ENCODE measurements at regions not wholly inside any gene's neighbourhood (a gene's known extent, or its start where the extent isn't known, plus 50 kb on each side); places are given as distances from the start of the nearest gene placed in this dataset.

DNA sequence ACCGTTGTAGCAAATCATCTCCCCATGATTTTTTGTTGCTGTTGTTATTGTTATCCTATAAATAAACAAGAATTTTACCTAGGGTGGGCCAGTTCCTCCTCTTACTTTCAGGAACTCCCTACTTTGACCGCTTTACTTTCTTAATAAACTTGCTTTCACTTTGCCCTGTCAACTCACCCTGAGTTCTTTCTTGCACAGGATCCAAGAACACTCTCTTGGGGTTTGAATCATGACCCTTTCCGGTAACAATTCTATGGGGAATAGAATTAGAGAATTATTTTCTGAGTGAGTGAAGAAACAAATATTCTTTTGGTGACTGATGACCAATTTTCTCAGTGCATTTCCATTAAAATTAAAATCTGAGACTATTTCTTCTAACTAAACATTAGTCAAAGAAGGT lies 584.0 kb upstream of the TENM3 start:
- Histone ChIP-seq H3K27ac (ENCODE audit: low read length) (no peak overlapping the region), H3K4me3 (ENCODE audit: low read depth in 1 of 2, low read length in 2 of 2) (no peak overlapping the region), H2AFZ (ENCODE audit: low read depth, low read length) (no peak overlapping the region), H3K4me1 (ENCODE audit: insufficient read depth, low read length) (no peaks in the 10 kb centered on the region), H3K9me3 (ENCODE audit: insufficient read depth, low read length, severe bottlenecking) (no peaks in the 10 kb centered on the region), H3K27me3 (ENCODE audit: insufficient read depth, low read length, poor library complexity) (no peaks in the 10 kb centered on the region), H3K4me2 (ENCODE audit: insufficient read depth, low read length) (no peak overlapping the region), H3K9ac (ENCODE audit: low read depth, low read length) (no peak overlapping the region), H3K36me3 (ENCODE audit: insufficient read depth, low read length) (no peaks in the 10 kb centered on the region), H3K79me2 (ENCODE audit: insufficient read depth, low read length) (no peaks in the 10 kb centered on the region), H4K20me1 (ENCODE audit: insufficient read depth, low read length) (no peaks in the 10 kb centered on the region)
- ATAC-seq (ENCODE audit: insufficient read depth, low read depth) (no peak), DNase-seq (no peak)
- TF ChIP-seq EZH2 (IDR thresholded peaks at IDR 0.05; ENCODE audit: borderline replicate concordance, low read depth, low read length, severe bottlenecking): no peak
- TF ChIP-seq, protein P1, sequence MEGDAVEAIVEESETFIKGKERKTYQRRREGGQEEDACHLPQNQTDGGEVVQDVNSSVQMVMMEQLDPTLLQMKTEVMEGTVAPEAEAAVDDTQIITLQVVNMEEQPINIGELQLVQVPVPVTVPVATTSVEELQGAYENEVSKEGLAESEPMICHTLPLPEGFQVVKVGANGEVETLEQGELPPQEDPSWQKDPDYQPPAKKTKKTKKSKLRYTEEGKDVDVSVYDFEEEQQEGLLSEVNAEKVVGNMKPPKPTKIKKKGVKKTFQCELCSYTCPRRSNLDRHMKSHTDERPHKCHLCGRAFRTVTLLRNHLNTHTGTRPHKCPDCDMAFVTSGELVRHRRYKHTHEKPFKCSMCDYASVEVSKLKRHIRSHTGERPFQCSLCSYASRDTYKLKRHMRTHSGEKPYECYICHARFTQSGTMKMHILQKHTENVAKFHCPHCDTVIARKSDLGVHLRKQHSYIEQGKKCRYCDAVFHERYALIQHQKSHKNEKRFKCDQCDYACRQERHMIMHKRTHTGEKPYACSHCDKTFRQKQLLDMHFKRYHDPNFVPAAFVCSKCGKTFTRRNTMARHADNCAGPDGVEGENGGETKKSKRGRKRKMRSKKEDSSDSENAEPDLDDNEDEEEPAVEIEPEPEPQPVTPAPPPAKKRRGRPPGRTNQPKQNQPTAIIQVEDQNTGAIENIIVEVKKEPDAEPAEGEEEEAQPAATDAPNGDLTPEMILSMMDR (IDR thresholded peaks at IDR 0.05; ENCODE audit: borderline replicate concordance, extremely low read depth, low read length, poor library complexity, severe bottlenecking): no peak

DNA sequence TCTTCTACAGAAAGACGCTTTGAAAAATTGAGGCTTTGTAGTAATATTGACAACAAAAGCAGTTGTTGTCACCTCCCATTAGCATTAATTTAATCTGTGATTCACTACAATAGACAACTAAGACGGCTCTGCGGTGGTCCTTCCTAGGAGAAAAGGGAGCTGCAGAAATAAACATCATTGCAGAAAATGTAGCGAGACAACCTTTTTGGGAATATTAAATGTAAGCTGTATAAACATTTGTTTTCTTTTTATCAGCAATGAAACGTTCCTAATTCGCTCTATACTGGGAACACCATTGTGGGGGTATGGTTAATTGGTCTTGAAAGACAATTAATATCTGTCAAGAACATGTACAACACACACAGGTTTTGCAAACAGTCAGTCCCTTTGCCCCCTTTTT lies 583.3 kb upstream of the TENM3 start:
- Histone ChIP-seq H3K27me3 (ENCODE audit: insufficient read depth, low read length, poor library complexity) (no peaks in the 10 kb centered on the region), H3K36me3 (ENCODE audit: insufficient read depth, low read length) (no peaks in the 10 kb centered on the region), H3K4me2 (ENCODE audit: insufficient read depth, low read length) (no peak overlapping the region), H3K4me1 (ENCODE audit: insufficient read depth, low read length) (no peaks in the 10 kb centered on the region), H3K4me3 (ENCODE audit: low read depth in 1 of 2, low read length in 2 of 2) (no peak overlapping the region), H3K9ac (ENCODE audit: low read depth, low read length) (no peak overlapping the region), H3K79me2 (ENCODE audit: insufficient read depth, low read length) (no peaks in the 10 kb centered on the region), H2AFZ (ENCODE audit: low read depth, low read length) (no peak overlapping the region), H4K20me1 (ENCODE audit: insufficient read depth, low read length) (no peaks in the 10 kb centered on the region), H3K9me3 (ENCODE audit: insufficient read depth, low read length, severe bottlenecking) (no peaks in the 10 kb centered on the region), H3K27ac (ENCODE audit: low read length) (no peak overlapping the region)
- no peak for ATAC-seq (ENCODE audit: insufficient read depth, low read depth)
- TF ChIP-seq, protein P1 (IDR thresholded peaks at IDR 0.05; ENCODE audit: borderline replicate concordance, extremely low read depth, low read length, poor library complexity, severe bottlenecking): no peak
- no peak for TF ChIP-seq EZH2 (IDR thresholded peaks at IDR 0.05; ENCODE audit: borderline replicate concordance, low read depth, low read length, severe bottlenecking)
- no peak for DNase-seq

DNA sequence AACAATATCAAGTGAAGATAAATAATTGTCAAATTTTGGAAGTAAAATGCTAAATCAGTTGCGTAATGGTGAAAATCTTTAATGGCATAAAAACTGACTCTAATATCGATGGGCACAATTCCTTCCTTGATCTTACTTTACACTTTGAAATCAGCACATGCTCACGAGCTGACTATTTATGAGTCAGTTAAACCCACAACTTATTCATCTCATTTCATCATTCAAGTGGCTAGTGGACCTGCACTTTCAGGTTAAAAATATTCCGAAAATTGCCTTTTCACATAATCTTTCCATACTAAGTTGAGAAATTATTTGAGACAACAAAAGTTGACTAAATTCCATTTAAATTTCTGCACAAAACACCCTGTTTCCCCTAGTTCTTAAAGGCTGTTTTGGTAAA lies 582.1 kb upstream of the TENM3 start:
- Histone ChIP-seq H3K36me3 (ENCODE audit: insufficient read depth, low read length) (no peaks in the 10 kb centered on the region), H3K9me3 (ENCODE audit: insufficient read depth, low read length, severe bottlenecking) (no peaks in the 10 kb centered on the region), H2AFZ (ENCODE audit: low read depth, low read length) (no peak overlapping the region), H3K27ac (ENCODE audit: low read length) (no peak overlapping the region), H4K20me1 (ENCODE audit: insufficient read depth, low read length) (no peaks in the 10 kb centered on the region), H3K4me2 (ENCODE audit: insufficient read depth, low read length) (no peak overlapping the region), H3K4me1 (ENCODE audit: insufficient read depth, low read length) (no peaks in the 10 kb centered on the region), H3K9ac (ENCODE audit: low read depth, low read length) (no peak overlapping the region), H3K79me2 (ENCODE audit: insufficient read depth, low read length) (no peaks in the 10 kb centered on the region), H3K27me3 (ENCODE audit: insufficient read depth, low read length, poor library complexity) (no peaks in the 10 kb centered on the region), H3K4me3 (ENCODE audit: low read depth in 1 of 2, low read length in 2 of 2) (no peak overlapping the region)
- DNase-seq: no peak
- TF ChIP-seq, protein P1 (IDR thresholded peaks at IDR 0.05; ENCODE audit: borderline replicate concordance, extremely low read depth, low read length, poor library complexity, severe bottlenecking): no peak
- no peak for TF ChIP-seq EZH2 (IDR thresholded peaks at IDR 0.05; ENCODE audit: borderline replicate concordance, low read depth, low read length, severe bottlenecking)
- ATAC-seq (ENCODE audit: insufficient read depth, low read depth): no peak

DNA sequence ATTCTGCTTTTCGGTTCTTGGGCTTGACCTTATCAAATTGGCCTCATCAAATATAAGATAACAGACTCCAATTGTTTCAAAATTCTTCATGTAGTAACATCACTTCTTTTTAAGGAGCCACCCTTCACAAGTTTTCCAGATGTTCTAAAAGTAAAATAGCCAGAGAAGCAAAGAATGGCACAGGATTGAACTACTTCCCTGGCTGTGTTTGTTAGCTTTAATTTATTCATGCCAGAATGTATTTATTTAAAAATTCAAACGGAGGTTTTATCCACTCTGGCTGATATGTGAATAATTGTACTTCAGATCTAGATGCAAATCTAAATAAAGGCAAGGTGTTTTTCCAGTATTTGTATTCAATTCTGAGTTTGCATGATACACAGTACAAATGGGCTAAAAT lies 581.3 kb upstream of the TENM3 start:
- H3K4me1 ChIP-seq (ENCODE audit: insufficient read depth, low read length): no peaks in the 10 kb centered on the region
- DNase-seq: no peak
- no peaks in the 10 kb centered on the region for H3K79me2 ChIP-seq (ENCODE audit: insufficient read depth, low read length)
- H3K27ac ChIP-seq (ENCODE audit: low read length): no peak overlapping the region
- no peaks in the 10 kb centered on the region for H3K9me3 ChIP-seq (ENCODE audit: insufficient read depth, low read length, severe bottlenecking)
- no peak overlapping the region for H2AFZ ChIP-seq (ENCODE audit: low read depth, low read length)
- TF ChIP-seq EZH2 (IDR thresholded peaks at IDR 0.05; ENCODE audit: borderline replicate concordance, low read depth, low read length, severe bottlenecking): no peak
- TF ChIP-seq, protein P1 (IDR thresholded peaks at IDR 0.05; ENCODE audit: borderline replicate concordance, extremely low read depth, low read length, poor library complexity, severe bottlenecking): no peak
- H3K4me2 ChIP-seq (ENCODE audit: insufficient read depth, low read length): no peak overlapping the region
- no peaks in the 10 kb centered on the region for H3K27me3 ChIP-seq (ENCODE audit: insufficient read depth, low read length, poor library complexity)
- H3K36me3 ChIP-seq (ENCODE audit: insufficient read depth, low read length): no peaks in the 10 kb centered on the region
- H4K20me1 ChIP-seq (ENCODE audit: insufficient read depth, low read length): no peaks in the 10 kb centered on the region
- H3K9ac ChIP-seq (ENCODE audit: low read depth, low read length): no peak overlapping the region
- ATAC-seq (ENCODE audit: insufficient read depth, low read depth): no peak
- H3K4me3 ChIP-seq (ENCODE audit: low read depth in 1 of 2, low read length in 2 of 2): no peak overlapping the region
